ENCODE measurements at regions not wholly inside any gene's neighbourhood (a gene's known extent, or its start where the extent isn't known, plus 50 kb on each side); places are given as distances from the start of the nearest gene placed in this dataset.

DNA sequence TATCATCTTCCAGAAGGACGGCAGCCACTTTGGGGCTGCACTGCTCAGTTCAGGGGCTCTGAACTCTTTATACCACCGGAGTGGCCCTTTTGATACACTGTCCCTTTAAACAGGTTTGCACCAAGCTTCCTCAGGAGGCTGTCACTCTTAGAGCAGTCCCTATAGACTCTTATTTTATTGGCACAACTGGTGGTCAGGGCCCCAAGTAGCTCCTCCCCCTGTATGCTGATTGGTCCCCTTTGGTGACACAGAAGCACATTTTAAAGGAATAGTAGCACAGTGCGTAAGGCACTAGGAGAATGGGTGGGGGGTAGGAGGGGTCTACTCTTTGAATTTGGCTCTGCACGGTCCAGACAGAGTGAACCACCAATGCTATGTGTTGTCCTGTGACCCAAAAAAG lies 122.6 kb upstream of the MLN start:
- H4K8ac ChIP-seq (replicated peaks; ENCODE audit: insufficient read length, low read depth, low read length): no peak overlapping the region
- H3K4ac ChIP-seq (ENCODE audit: low read depth, low read length): no peak overlapping the region
- H3K14ac ChIP-seq (ENCODE audit: insufficient read depth, low read length): no peak overlapping the region
- H3T11ph ChIP-seq (ENCODE audit: low read length): no peak overlapping the region
- H2BK120ac ChIP-seq (ENCODE audit: low read depth, low read length, poor library complexity, severe bottlenecking): no peak overlapping the region
- no peaks in the 10 kb centered on the region for H4K20me1 ChIP-seq (ENCODE audit: control insufficient read depth, insufficient read depth, insufficient read length)
- H3K4me2 ChIP-seq (ENCODE audit: insufficient read depth, insufficient read length, low read length): no peak overlapping the region
- H2BK5ac ChIP-seq (ENCODE audit: insufficient read length, low read length): no peak overlapping the region
- no peak overlapping the region for H2AFZ ChIP-seq (ENCODE audit: low read length)
- no peaks in the 10 kb centered on the region for H3K23me2 ChIP-seq (ENCODE audit: insufficient read length, low read depth, low read length, poor library complexity, severe bottlenecking)
- Mint-ChIP-seq H3K36me3 (ENCODE audit: insufficient read depth in 1 of 3, low read depth in 3 of 3) (peaks cover 0 to 7% (median 3%) of the 10 kb centered on the region in 3 experiments; a peak in 6 of 7 replicates), H3K27me3 (ENCODE audit: low read depth) (peaks cover 16% of the 10 kb centered on the region), H3K4me1 (peaks cover 21 to 40% of the 10 kb centered on the region in 2 experiments), H3K4me3 (no peak overlapping the region; a peak in 1 of 5 replicates), H3K9me3 (peaks cover 7% of the 10 kb centered on the region in 2 experiments), H3K27ac (no peak overlapping the region; a peak in 1 of 7 replicates)
- no peak overlapping the region for H4K91ac ChIP-seq (ENCODE audit: insufficient read length, low read depth, low read length)
- no peak overlapping the region for H2AK5ac ChIP-seq (ENCODE audit: insufficient read length, low read length)
- peak; percentile 71 for DNase-seq
- no peak overlapping the region for H4K5ac ChIP-seq (ENCODE audit: insufficient read length, low read depth, low read length)
- H3K27ac ChIP-seq (ENCODE audit: insufficient read length, low read depth, low read length): no peak overlapping the region
- no CpG with 5 or more reads among the region's 4 CpGs for WGBS (ENCODE audit: extremely low coverage, insufficient read length, low lambda C conversion rate)
- no peak overlapping the region for H2BK15ac ChIP-seq (ENCODE audit: low read depth, low read length)
- H3K79me1 ChIP-seq (ENCODE audit: insufficient read depth, low read depth, low read length, poor library complexity, severe bottlenecking): no peaks in the 10 kb centered on the region
- TF ChIP-seq CTCF (conservative IDR thresholded peaks at IDR 0.05): no peak
- no peaks in the 10 kb centered on the region for H3K79me2 ChIP-seq (ENCODE audit: insufficient read depth, low read length)
- no peaks in the 10 kb centered on the region for H3K9me3 ChIP-seq (ENCODE audit: control insufficient read depth, low read depth, low read length)
- H3K4me1 ChIP-seq (ENCODE audit: insufficient read depth, low read length): no peaks in the 10 kb centered on the region; the same call in 1 of the 2 replicates
- H3K18ac ChIP-seq (ENCODE audit: insufficient read length, low read depth, low read length): no peak overlapping the region
- H2BK12ac ChIP-seq (ENCODE audit: insufficient read length, low read depth, low read length): no peak overlapping the region
- no peak overlapping the region for H3K9ac ChIP-seq (ENCODE audit: extremely low read depth, insufficient read length, low read length)
- H3K23ac ChIP-seq (ENCODE audit: insufficient read length, low read depth, low read length): no peak overlapping the region
- no peak overlapping the region for H2BK20ac ChIP-seq (ENCODE audit: low read depth, low read length, poor library complexity, severe bottlenecking)
- no peak overlapping the region for H3K56ac ChIP-seq (ENCODE audit: insufficient read length, low read depth, low read length)
- H3K27me3 ChIP-seq (ENCODE audit: insufficient read depth, low read length): no peaks in the 10 kb centered on the region

All from H9 (cell line).